ENCODE measurements at regions not wholly inside any gene's neighbourhood (a gene's known extent, or its start where the extent isn't known, plus 50 kb on each side); places are given as distances from the start of the nearest gene placed in this dataset.

DNA sequence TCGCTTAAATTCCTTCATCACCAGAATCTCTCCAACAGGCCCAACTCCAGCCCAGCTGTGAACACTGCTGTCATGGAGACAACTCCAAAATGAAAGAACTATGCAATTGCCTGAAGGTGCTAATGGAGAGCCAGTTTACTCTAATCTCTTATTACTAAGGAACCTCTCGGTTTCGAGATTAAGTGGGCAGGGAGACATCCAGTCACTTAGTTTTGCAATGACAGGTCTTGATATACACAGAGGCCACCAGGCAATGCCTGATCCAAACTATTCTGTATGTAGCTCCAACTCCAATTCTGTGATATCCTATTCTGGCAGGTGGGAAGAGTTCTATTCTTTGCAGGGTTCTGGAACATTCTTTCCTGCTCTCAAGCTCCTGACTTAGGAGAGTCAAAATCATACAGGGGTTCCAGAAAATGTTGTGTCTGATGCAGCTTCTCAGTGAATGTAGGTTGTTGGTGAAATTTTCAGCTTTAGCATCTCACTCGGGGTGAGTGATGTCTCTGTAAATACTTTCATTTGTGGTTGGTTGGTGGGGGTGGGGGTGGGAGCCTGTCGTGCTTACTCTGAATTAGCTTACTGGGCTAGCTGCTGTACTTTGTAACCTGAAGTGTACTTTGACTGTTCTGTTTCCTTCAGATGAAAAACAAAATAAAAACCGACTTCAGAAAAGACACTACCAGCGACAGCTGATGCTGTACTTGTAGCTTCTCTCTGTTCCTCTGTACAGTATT lies 170.9 kb downstream of the PALM2AKAP2 start:
- DNase-seq (ENCODE audit: low read depth) = no peak

DNA sequence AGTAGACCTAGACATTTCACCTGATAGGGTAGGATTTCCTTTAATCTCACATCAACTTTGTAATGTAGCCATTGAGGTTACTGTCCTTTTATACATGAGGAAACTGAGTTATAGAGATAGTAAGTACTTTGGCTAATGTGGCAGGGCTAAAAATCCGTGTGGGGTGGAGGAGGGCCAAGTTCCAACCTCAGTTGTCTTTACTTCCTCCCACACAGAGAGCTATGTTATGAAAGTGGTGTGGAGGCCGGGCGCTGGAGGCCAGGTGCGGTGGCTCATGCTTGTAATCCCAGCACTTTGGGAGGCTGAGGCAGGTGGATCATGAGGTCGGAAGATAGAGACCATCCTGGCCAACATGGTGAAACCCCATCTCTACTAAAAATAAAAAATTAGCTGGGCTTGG lies 173.3 kb downstream of the PALM2AKAP2 start:
- no peak for DNase-seq (ENCODE audit: low read depth)

DNA sequence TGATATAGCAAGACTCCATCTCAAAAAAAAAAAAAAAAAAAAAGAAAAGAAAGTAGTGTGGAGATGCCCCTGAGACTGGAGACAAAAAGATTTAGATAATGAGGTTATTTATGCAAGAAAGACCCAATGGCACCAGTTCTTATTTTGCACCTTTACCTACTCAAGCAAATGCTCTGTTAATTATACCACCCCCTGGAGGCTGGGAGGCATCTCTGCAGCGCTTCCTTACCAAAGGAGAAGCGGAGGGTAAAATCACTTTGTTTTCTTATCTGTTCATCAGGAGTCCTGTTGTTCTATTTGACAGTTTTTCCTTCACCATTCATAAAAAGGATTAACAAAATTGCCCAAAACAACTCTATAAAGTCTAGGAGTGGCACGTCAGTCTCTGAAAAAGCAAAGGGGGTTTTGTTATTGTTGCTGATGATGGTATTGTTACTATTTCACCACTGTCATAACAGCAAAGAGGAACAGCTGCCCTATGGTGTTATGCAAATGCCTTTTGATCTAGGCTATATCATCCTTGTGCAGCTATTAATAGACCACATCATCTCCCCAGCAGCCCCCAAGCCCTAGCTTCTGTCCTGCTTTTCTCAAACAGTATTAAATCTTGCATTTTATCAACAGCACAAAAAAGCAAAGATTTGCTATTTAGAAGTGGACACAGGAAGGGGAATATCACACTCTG lies 174.0 kb downstream of the PALM2AKAP2 start:
- DNase-seq (ENCODE audit: low read depth) = no peak

DNA sequence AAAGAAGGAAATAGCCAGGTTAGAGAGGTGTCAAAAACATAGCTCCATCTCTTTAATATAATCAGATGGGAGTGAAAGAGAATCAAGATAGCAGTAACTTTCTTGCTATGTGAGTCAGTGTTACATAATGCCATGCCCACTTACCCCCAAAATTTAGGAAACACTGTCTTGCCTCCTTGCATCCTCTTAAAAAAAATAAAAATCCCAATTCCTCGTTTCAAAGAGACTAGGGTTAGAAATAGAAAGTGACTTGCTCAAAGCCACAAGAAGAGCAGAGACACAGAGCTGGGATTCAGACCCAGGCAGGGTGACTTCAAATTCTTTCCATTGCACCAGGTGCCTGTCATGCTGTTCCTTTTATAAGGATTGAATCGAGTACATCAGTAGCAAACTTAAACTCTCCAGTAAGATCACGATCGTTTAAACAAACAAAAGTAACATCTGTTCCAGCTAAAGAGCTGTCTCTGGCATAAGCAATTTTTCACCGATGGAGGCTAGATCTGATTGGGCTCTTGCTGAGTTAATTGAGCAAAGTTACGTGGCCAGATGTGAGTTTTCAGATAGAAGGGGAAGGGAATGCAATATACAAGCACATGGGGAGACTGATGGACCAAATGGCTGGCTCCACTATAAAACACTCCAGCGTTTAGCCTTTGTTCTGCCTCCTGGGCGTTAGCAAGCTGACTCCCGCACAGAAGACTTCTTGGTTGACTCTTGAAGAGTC lies 176.9 kb downstream of the PALM2AKAP2 start:
- DNase-seq (ENCODE audit: low read depth) = no peak

DNA sequence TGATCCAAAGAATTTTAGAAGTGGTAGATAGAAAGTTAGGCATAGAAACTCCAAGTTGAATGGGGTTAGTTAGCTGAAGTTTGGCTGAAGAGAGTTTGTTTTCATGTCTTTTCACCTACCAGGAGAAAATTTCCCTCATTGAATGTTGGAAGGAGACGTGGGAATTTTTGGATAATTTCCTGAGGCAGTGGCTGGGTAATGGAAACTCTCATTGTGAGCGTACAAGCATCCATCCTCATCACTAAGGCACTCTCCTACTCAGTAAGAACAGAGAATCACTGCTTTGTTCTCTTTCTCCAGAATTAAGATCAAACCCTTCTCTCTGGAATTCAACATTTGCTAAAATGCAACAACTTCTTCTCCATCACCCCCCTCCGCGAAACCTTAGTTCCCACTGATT lies 179.7 kb downstream of the PALM2AKAP2 start:
- DNase-seq (ENCODE audit: low read depth) = no peak

DNA sequence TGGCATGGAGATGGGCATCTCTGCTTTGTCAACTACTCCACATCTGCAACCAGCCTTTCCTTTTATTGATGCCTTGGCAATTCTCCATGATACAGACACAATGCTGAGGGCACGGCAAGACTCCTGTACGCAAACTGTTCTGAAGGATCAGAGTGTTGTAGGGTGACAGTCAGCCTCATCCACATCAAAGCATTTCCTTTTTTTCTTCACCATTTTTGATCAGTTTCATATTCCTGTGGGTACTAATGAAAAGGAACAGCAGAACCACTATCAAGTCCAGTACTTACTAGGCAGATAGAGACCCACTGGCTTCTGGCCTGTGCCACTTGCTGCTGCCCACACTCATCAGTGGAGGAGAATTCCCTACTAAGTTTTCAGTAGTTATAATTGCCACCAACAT lies 181.6 kb downstream of the PALM2AKAP2 start:
- no peak for DNase-seq (ENCODE audit: low read depth)

DNA sequence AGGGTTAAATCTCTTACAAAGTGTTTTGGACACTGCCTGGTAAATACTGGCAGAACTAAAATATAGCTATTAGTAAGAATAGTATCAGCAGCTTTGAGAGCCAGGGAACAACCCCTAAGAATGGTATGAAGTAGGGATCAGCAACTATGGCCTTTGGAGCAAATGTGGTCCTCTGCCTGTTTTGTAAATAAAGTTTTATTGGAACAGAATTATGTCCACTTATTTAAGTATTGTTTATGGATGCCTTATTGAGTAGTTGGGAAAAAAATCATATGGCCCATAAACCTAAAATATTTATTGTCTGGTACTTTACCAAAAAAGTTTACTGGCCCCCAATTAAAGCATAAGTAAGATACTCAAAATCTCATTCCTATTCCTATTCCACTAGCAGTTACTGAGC lies 182.2 kb downstream of the PALM2AKAP2 start:
- no peak for DNase-seq (ENCODE audit: low read depth)

DNA sequence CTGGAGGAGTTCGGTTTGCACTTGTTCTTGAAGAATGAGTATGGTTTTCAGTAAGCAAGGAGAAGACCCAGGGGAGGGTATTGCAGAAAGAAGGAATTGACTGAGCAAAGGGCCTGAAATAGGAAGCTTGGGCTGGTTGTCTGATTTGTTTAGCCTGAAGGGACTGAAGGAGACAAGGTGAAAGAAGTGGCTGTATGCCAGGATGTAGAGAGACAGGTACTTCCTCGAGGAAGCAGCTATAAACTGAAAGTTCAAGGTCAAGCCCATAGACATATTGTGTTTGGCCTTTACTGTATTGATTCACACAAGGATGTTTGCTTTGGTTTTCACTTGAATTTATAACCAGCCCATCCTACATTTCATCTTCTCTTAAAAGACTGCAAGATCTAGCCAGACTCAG lies 183.1 kb downstream of the PALM2AKAP2 start:
- DNase-seq (ENCODE audit: low read depth) = no peak

DNA sequence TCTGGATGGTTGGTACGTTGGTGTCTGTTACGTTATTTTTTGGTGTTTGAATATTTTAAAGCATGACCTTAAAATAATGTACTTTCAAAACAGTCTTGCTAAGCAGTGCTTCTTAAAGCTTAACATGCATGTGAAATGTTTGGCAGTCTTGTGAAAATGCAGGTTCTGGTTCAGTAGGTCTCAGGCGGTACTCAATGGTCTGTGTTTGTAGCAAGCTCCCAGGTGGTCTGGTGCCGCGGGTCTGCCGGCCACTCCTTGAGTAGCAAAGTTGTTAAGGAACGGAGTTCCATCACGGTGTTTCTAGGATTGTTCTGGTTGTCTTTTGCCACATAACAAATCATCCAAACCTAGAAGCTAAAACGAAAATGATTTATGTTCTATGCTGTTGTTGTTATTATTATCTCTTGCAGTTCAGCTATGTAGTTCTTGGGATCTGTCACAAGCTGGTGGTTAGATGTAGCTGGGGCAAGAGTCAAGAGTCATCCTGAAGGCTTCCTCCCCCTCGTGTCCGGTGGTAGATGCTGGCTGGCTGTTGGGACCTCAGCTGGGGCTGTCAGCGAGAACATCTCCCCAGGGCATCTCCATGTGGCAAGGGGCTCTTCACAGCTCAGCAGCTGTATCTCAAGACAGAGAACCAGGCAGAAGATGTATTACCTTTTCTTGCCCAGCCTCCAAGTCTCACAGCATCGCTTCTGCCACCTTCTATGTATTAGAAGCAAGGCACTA lies 186.8 kb downstream of the PALM2AKAP2 start:
- no peak for DNase-seq (ENCODE audit: low read depth)

DNA sequence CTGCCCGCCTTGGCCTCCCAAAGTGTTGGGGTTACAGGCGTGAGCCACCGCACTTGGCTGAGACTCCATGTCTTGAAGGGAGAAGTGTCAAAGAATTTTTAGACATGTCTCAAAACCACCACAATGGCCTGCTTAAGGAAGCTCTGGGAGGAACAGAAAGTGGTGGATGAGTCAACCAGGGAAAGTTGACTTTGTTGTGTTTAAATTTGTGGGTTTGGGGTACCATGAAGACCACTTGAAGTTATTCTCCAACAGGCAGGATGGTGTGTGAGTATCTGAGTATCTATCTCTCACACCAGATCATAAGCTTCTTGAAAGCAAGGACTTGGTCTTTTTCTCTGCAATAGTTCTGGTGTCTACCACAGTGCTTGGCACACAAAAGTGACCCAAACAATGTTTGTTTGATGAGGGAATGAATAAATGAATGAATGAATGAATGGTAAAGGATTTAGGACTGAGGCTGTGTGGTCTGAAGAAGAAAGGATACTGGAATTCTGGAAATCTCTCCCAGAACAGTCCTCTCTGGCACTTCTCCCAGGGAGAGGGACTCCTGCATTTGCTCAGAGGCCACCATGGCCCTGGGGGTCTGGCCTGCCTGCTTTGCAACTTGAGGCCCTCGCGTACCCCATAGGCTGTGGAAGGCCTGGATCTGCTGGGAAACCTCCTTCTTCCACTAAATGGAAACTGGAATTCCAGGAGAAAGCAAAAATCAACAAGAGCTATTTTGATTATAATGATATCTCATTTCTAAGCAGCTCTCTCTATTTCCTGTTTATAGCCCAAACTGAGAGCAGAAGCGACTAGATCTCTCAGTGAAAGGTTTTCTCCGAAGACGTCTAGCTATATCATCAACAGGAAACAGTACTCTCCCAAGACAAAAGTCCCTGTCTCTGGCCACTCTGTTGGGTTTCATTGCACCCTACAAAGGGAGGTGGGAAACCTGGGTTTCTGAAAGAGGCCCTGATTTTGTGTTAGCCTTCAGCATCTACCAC lies 187.9 kb downstream of the PALM2AKAP2 start:
- no peak for DNase-seq (ENCODE audit: low read depth)

DNA sequence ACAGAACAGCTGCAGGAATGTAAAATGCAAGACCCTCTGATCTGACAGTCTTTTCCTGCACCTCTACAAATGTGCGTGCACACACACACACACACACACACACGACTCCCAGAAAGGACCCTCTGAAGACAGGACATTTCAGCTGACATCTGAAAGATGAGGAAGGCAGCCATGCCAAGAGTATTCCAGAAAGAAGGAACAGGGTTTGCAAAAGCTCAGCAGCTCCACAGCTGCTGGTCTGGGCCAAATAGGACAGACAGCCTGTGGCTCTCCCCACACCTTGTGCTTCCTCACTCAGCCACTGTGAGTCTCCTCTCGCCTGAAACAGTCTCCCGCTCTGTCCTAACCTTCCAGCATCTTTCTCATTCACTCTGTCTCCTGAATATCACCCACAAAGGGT lies 189.0 kb downstream of the PALM2AKAP2 start:
- DNase-seq (ENCODE audit: low read depth) = no peak

DNA sequence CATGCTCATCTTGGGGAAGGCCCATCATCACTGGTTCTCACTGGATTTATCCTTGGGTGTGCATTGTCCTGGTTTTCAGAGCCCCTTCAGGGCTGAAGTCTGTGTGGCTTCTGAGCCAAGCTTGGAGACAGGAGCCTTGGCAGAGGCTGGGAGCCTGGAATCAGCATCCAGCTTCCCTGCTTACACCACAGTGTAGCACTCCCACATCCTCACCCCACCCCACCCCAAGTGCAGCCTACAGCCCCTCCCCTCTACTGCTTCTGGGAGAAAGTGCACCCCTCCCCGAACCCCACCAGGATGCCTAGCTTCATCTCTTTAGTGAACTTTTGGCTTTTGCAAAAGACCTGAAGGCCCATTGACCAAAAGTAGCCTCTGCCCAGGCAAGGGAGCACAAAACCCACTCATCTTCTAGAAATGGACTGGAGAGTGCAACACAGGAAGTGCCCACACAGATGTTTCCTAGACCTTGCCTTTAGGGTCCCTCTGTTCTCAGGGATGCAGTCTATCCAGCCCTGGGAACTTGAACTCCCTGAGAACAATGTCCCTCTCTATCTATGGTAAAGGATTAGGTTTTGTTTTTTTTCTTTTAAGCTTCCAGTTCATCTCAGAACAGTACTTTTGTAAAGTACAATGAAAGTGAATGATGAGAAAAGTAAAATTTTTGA lies 189.7 kb downstream of the PALM2AKAP2 start:
- DNase-seq (ENCODE audit: low read depth) = no peak

DNA sequence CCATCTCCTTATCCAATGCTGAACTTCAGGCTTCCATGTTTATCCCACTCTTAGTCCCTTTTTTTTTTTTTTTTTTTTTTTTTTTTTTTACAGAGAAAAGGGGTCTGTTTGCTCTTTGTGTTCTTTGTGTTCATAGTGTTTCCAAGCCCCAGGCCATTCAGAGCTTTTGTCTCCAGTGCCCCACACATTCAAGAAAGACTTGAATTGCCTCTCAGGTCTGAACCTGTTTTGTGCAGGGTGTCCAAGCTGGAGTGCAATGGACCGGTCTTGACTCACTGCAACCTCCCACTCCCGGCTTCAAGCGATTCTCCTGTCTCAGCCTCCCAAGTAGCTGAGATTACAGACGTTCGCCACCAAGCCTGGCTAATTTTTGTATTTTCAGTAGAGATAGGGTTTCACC lies 191.2 kb downstream of the PALM2AKAP2 start:
- no peak for DNase-seq (ENCODE audit: low read depth)

DNA sequence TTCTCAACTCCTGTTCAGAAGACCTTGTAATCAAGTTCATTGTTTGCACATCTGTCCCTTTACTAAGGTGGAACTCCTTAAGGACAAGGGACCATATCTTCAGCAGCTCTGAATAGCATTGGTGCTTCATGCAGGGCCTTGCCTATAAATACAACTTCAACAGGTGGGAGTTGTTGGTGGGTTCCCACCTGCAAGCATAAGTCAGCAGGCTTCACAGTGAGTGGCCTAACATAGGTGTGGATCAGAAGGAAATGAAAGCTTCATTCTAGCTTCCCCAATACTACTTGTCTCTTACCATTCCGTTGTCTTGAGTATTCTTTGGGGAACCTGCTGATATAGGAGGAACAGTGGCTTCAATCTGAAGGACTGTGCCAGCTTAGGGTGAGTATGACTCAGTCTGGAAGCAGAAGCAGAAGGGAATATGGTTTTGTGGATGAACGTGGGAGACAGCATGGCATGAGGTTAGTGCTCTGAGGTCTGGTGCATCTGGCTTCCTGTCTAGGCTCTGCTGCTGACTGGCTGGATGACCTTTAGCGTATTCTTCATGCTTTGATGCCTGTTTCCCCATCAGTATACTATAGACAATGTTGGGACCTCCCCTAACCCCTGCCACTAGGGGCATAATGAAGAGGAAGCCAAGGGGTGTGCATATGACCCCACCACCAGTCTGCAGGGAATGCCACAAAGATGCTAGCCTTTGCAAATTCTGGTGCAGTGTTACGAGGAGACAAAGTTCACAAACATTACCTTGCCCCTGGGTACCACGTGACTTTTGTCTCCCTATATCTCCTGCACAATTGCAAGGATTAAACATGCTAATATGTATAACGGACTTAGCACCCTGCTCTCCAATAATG lies 192.3 kb downstream of the PALM2AKAP2 start:
- DNase-seq (ENCODE audit: low read depth) = no peak

DNA sequence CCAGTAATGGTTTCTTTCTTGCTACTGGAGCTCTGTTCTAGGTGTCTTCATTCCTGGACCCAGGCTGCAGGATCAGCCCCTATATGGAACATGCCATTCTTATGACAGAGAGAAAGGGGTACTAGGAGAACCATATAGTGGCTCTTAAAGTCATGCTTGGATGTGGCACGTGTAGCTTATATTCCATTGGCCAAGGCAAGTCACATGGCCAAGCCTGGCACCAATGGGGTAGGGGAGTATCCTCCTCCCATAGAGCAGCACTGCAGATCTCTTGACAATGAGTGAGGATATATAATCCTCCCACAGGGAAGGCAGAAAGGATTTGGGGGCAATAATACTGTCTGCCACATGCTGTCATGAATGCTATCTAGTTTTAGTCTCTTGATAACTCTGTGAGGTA lies 193.3 kb downstream of the PALM2AKAP2 start:
- no peak for DNase-seq (ENCODE audit: low read depth)

DNA sequence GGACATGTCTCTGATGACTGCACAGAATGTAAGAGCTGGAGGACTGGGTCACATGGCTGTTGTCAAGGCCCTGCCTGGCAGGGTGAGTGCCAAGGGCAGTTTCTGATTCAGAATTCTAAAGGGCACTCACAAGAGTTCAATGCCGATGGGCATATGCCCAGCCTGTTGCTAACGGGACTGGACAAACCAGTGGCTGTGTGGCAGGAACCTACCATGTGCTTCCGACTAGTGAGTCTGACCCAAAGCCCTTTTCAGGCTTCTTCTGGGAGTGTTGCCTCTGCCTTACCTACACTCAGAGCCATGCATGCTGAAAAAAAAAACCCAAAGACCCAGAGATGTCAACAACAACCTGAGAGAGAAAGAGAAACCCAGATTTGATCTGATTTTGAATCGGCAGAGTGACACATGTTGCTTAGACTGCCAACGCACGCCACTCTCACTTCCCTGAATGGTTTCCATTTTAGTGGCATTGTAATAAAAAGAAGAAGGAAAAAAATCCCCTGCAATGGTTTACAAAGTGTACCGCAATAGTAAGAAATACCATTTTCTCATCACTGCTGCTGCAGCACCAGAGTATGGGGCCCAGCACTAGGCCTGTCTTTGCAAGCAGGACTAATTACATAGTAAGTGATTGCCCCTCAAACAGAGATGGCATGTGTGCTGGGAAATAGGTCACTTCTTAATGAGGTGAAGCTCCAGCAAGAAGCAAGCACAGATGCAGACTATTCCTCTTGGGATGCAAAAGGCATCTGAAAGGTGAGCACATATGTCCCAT lies 194.3 kb downstream of the PALM2AKAP2 start:
- DNase-seq (ENCODE audit: low read depth) = no peak

DNA sequence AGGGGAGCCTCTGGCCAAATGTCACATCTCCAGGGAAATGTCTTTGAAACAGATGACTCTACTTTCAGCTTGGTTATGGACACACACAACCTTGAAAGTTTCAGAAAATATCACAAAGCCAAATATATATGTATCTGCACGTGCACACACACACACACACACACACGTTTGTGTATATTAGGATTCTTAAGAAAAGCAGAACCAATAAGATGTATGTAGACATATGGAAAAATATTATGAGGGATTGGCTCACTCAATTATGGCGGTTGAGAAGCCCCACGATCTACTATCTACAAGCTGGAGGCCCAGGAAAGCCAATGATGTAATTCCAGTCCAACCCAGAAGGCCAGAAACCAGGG lies 194.9 kb downstream of the PALM2AKAP2 start:
- no peak for DNase-seq (ENCODE audit: low read depth)

DNA sequence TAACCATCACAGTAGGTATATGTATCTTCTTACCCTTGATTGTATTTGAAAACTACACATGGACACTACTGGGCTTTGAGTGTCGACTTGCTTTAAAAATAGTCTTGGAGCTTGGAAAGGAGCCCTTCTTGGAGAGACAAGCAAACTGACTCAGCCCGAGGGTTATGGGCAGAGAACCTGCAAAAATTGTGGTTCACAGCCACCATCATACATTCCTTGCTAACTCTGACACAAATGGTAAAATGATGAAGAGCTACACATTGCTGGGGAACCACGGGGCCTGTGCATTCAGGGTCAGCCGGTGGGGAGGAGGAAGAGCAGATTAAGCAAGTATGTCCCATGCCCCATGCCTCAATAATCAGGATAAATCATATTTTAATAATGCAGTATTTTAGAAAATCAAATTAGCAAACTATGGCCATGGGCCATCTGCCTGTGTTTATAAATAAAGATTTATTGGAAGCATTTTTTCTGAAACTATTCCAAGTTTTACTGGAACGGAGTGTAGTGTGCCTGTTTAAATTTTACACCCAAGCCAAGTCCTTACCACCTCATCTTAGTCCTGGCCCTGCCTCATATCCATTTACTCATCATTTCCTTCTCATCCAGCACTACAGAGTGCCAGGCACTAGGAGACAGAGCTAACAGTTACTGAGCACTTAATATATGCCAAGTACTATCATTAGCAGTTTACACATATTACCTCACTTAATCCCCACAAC lies 195.7 kb downstream of the PALM2AKAP2 start:
- DNase-seq (ENCODE audit: low read depth) = no peak

Data from stimulated activated CD8-positive, alpha-beta memory T cell treated with anti-CD3 and anti-CD28 coated beads, Interleukin-7, amount 100 ng/mL, for 24 hours (primary cell).